ENCODE measurements at regions not wholly inside any gene's neighbourhood (a gene's known extent, or its start where the extent isn't known, plus 50 kb on each side); places are given as distances from the start of the nearest gene placed in this dataset.

- DNase-seq (ENCODE audit: low spot score) (no peak), ATAC-seq (no peak)
- intact Hi-C loops (cut with DNase I), result no loop called here
These were observed 633.1 kb downstream of the AJAP1 start for GRCh38 chr1:5287178-5288150.

GRCh38 chr1:5286244-5286643 lies 631.8 kb downstream of the AJAP1 start:
- intact Hi-C loops (cut with DNase I), result no loop called here
- no peak for ATAC-seq
- no peak for DNase-seq (ENCODE audit: low spot score)

- ATAC-seq, result no peak
- intact Hi-C loops (cut with DNase I), result no loop called here
- no peak for DNase-seq (ENCODE audit: low spot score)
These were observed 620.1 kb downstream of the AJAP1 start for GRCh38 chr1:5274527-5274926.

GRCh38 chr1:5273280-5274003 lies 619.0 kb downstream of the AJAP1 start:
- intact Hi-C loops (cut with DNase I), result no loop called here
- DNase-seq (ENCODE audit: low spot score), result no peak
- no peak for ATAC-seq

GRCh38 chr1:5272325-5272724 lies 617.9 kb downstream of the AJAP1 start:
- no peak for ATAC-seq
- intact Hi-C loops (cut with DNase I), result no loop called here
- no peak for DNase-seq (ENCODE audit: low spot score)

GRCh38 chr1:5271264-5271663 lies 616.9 kb downstream of the AJAP1 start:
- intact Hi-C loops (cut with DNase I), result no loop called here

GRCh38 chr1:5269901-5270300 lies 615.5 kb downstream of the AJAP1 start:
- DNase-seq (ENCODE audit: low spot score), result peak; percentile 14
- no peak for ATAC-seq
- intact Hi-C loops (cut with DNase I), result no loop called here

More at GRCh38 chr1:5271264-5271663, 616.9 kb downstream of the AJAP1 start:
- ATAC-seq (no peak), DNase-seq (ENCODE audit: low spot score) (no peak)

- intact Hi-C loops (cut with DNase I), result no loop called here
These were observed 613.3 kb downstream of the AJAP1 start for GRCh38 chr1:5267603-5268235.

GRCh38 chr1:5265438-5266075 lies 611.1 kb downstream of the AJAP1 start:
- DNase-seq (ENCODE audit: low spot score), result peak; percentile 10
- intact Hi-C loops (cut with DNase I), result no loop called here
- ATAC-seq, result no peak

More at GRCh38 chr1:5267603-5268235, 613.3 kb downstream of the AJAP1 start:
- ATAC-seq (no peak), DNase-seq (ENCODE audit: low spot score) (peak; percentile 21)

- no peak for ATAC-seq
- no peak for DNase-seq (ENCODE audit: low spot score)
- intact Hi-C loops (cut with DNase I), result no loop called here
These were observed 610.1 kb downstream of the AJAP1 start for GRCh38 chr1:5264476-5264875.

- intact Hi-C loops (cut with DNase I), result no loop called here
- ATAC-seq (no peak), DNase-seq (ENCODE audit: low spot score) (no peak)
These were observed 602.4 kb downstream of the AJAP1 start for GRCh38 chr1:5256793-5257192.

- intact Hi-C loops (cut with DNase I), result no loop called here
- no peak for ATAC-seq
- DNase-seq (ENCODE audit: low spot score), result no peak
These were observed 600.6 kb downstream of the AJAP1 start for GRCh38 chr1:5254975-5255374.

GRCh38 chr1:5254131-5254725 lies 599.8 kb downstream of the AJAP1 start:
- intact Hi-C loops (cut with DNase I), result no loop called here
- no peak for DNase-seq (ENCODE audit: low spot score)

GRCh38 chr1:5253036-5253435 lies 598.6 kb downstream of the AJAP1 start:
- no peak for DNase-seq (ENCODE audit: low spot score)
- no peak for ATAC-seq
- intact Hi-C loops (cut with DNase I), result no loop called here

More at GRCh38 chr1:5254131-5254725, 599.8 kb downstream of the AJAP1 start:
- ATAC-seq, result no peak

- intact Hi-C loops (cut with DNase I), result no loop called here
- ATAC-seq, result no peak
These were observed 595.9 kb downstream of the AJAP1 start for GRCh38 chr1:5250336-5250735.

GRCh38 chr1:5245348-5245747 lies 590.9 kb downstream of the AJAP1 start:
- intact Hi-C loops (cut with DNase I), result no loop called here
- DNase-seq (ENCODE audit: low spot score), result no peak

More at GRCh38 chr1:5250336-5250735, 595.9 kb downstream of the AJAP1 start:
- no peak for DNase-seq (ENCODE audit: low spot score)

GRCh38 chr1:5244631-5245285 lies 590.3 kb downstream of the AJAP1 start:
- no peak for ATAC-seq
- DNase-seq (ENCODE audit: low spot score), result no peak
- intact Hi-C loops (cut with DNase I), result no loop called here

More at GRCh38 chr1:5245348-5245747, 590.9 kb downstream of the AJAP1 start:
- no peak for ATAC-seq

GRCh38 chr1:5242850-5243249 lies 588.4 kb downstream of the AJAP1 start:
- ATAC-seq, result no peak
- intact Hi-C loops (cut with DNase I), result no loop called here
- DNase-seq (ENCODE audit: low spot score), result no peak

All from sciatic nerve (tissue), 2 donors.